HepG2 (cell line): ENCODE measurements at regions not wholly inside any gene's neighbourhood (a gene's known extent, or its start where the extent isn't known, plus 50 kb on each side); places are given as distances from the start of the nearest gene placed in this dataset.

Source experiments
- ATAC-seq: fragments of 200-7000 bp; cut with Tn5 transposase; 3 replicates; pipeline ENCODE4 v1.9.1; 2020; ENCODE audit warnings: mild to moderate bottlenecking, moderate library complexity
- BruUV-seq: library from RNA; stranded (reverse); fragments of 400-500 nt; replicated peaks from 2 replicates; lab custom pipeline; 2021; lab: Mats Ljungman, UMichigan
- CTCF ChIA-PET: fragments of 300-600 bp; formaldehyde crosslinking; extraction: SDS; loops from one replicate; lab custom pipeline; 2021; ENCODE audit warnings: low total read pairs, inconsistent platforms, low intra/inter-chr PET ratio; lab: Yijun Ruan, JAX
- POLR2A ChIA-PET: fragments of 350-600 bp; sonication (Branson Sonifier 250); formaldehyde crosslinking; loops from one replicate; lab custom pipeline; 2020; ENCODE audit warnings: antibody characterized with exemption, inconsistent platforms; lab: Yijun Ruan, JAX
- DNase-seq: peaks from one replicate; pipeline ENCODE4 v3.0.0-alpha.2; 2015; ENCODE audit warnings: low spot score
- FAIRE-seq: peaks from 3 replicates; lab custom pipeline; 2011; peaks lifted over from hg19 to GRCh38; lab: Jason Lieb, UNC
- H2AFZ ChIP-seq: one replicate; pipeline ENCODE4 v1.6.1; 2011; ENCODE audit warnings: low read length, inconsistent platforms
- H3K27ac ChIP-seq: fragments of 300-600 bp; 3 replicates; pipeline ENCODE4 v1.8.0; 2011; ENCODE audit warnings: mixed run types, mild to moderate bottlenecking, mixed read lengths, low read length, inconsistent platforms; ENCODE audit not compliant: insufficient read depth; ENCODE audit errors: extremely low read length
- H3K27me3 ChIP-seq, 2 experiments: fragments of 200-600 bp in 1 of 2; 2 replicates in 1 of 2; 3 replicates in 1 of 2; pipeline versions ENCODE4 v1.6.0 to v1.8.0; 2011; ENCODE audit warnings: low read length in 2 of 2, mild to moderate bottlenecking in 2 of 2, moderate library complexity in 2 of 2, inconsistent platforms in 1 of 2; ENCODE audit not compliant: insufficient read depth in 2 of 2, control insufficient read depth in 1 of 2
- H3K36me3 ChIP-seq, 2 experiments: fragments of 200-600 bp in 1 of 2; replicated peaks in 1 of 2; 2 replicates in 1 of 2; 3 replicates in 1 of 2; pipeline versions ENCODE4 v1.5.1 to v1.8.0; 2011; ENCODE audit warnings: low read length in 2 of 2, inconsistent platforms in 1 of 2; ENCODE audit not compliant: insufficient read depth in 2 of 2, control insufficient read depth in 1 of 2
- H3K4me1 ChIP-seq: 2 replicates; pipeline ENCODE4 v1.5.1; 2012; ENCODE audit warnings: low read length, inconsistent platforms; ENCODE audit not compliant: insufficient read depth
- H3K4me2 ChIP-seq: 2 replicates; pipeline ENCODE4 v1.6.0; 2011; ENCODE audit warnings: low read depth, low read length, inconsistent platforms
- H3K4me3 ChIP-seq, 3 experiments: fragments of 200-600 bp in 1 of 3; sonication (generic), shearing (Covaris generic) in 1 of 3; replicated peaks in 1 of 3; 2 replicates each; pipeline ENCODE4 v1.5.1; 2011 to 2016; ENCODE audit warnings: low read length in 3 of 3, inconsistent platforms in 2 of 3, low read depth in 2 of 3, mild to moderate bottlenecking in 2 of 3, control low read depth in 1 of 3, mixed read lengths in 1 of 3; ENCODE audit not compliant: insufficient read depth in 1 of 3
- H3K79me2 ChIP-seq: one replicate; pipeline ENCODE4 v1.6.1; 2011; ENCODE audit warnings: low read length, inconsistent platforms; ENCODE audit not compliant: insufficient read depth
- H3K9ac ChIP-seq: 2 replicates; pipeline ENCODE4 v1.6.0; 2011; ENCODE audit warnings: mild to moderate bottlenecking, low read depth, low read length, inconsistent platforms; ENCODE audit not compliant: insufficient read depth
- H3K9me3 ChIP-seq: 2 replicates; pipeline ENCODE4 v1.5.1; 2012; ENCODE audit warnings: mild to moderate bottlenecking, low read length
- H4K20me1 ChIP-seq: 2 replicates; pipeline ENCODE4 v1.6.0; 2011; ENCODE audit warnings: inconsistent platforms, mild to moderate bottlenecking, low read length, moderate library complexity; ENCODE audit not compliant: insufficient read depth
- ADNP ChIP-seq: sonication (generic); formaldehyde crosslinking; IDR thresholded peaks from 2 replicates; pipeline ENCODE4 v1.4.0; 2020; ENCODE audit warnings: missing genetic modification reagents
- AGO2 ChIP-seq: fragments of 200-400 bp; formaldehyde crosslinking; optimal IDR thresholded peaks from 2 replicates; pipeline ENCODE3; 2017; ENCODE audit warnings: mild to moderate bottlenecking, low read depth, low read length, moderate library complexity
- EHMT2 ChIP-seq: fragments of 200-600 bp; sonication (generic); IDR thresholded peaks from 2 replicates; pipeline ENCODE4 v1.7.0; 2017; ENCODE audit warnings: antibody characterized with exemption, low read depth, low read length, borderline replicate concordance
- HMGA1 ChIP-seq: sonication (generic); formaldehyde crosslinking; conservative IDR thresholded peaks from 2 replicates; pipeline ENCODE4 v1.4.0; 2020; ENCODE audit warnings: missing genetic modification reagents
- HOXA9 ChIP-seq: sonication (generic); formaldehyde crosslinking; IDR thresholded peaks from 2 replicates; pipeline ENCODE4 v1.8.1; 2022; ENCODE audit warnings: missing genetic modification reagents, mild to moderate bottlenecking, moderate library complexity, borderline replicate concordance
- PTBP1 ChIP-seq: fragments of 200-400 bp; formaldehyde crosslinking; IDR thresholded peaks from 2 replicates; pipeline ENCODE4 v1.6.1; 2018; ENCODE audit warnings: low read length, low read depth; ENCODE audit not compliant: poor library complexity, severe bottlenecking
- SNAPC2 ChIP-seq: sonication (generic); formaldehyde crosslinking; IDR thresholded peaks from 2 replicates; pipeline ENCODE4 v1.8.1; 2022; ENCODE audit warnings: mild to moderate bottlenecking, missing genetic modification reagents
- SP2 ChIP-seq: sonication (generic); formaldehyde crosslinking; IDR thresholded peaks from 2 replicates; pipeline ENCODE4 v1.5.1; 2020; ENCODE audit warnings: mild to moderate bottlenecking, missing genetic modification reagents
- SPEN ChIP-seq: sonication (generic); formaldehyde crosslinking; IDR thresholded peaks from 2 replicates; pipeline ENCODE4 v1.5.1; 2020; ENCODE audit warnings: low read depth, mild to moderate bottlenecking, missing genetic modification reagents
- ZNF232 ChIP-seq: sonication (generic); formaldehyde crosslinking; IDR thresholded peaks from 2 replicates; pipeline ENCODE4 v1.4.0; 2020; ENCODE audit warnings: missing genetic modification reagents, borderline replicate concordance
- ZNF350 ChIP-seq: sonication (generic); formaldehyde crosslinking; IDR thresholded peaks from 2 replicates; pipeline ENCODE4 v1.4.0; 2020; ENCODE audit warnings: mild to moderate bottlenecking, low read depth, missing genetic modification reagents, borderline replicate concordance
- ZNF441 ChIP-seq: sonication (generic); formaldehyde crosslinking; IDR thresholded peaks from 2 replicates; pipeline ENCODE4 v1.7.0; 2021; ENCODE audit warnings: missing genetic modification reagents, borderline replicate concordance
- ZNF7 ChIP-seq: IDR thresholded peaks from 2 replicates; pipeline ENCODE4 v1.6.1; 2016; ENCODE audit warnings: missing biosample characterization, missing genetic modification reagents
- ZSCAN25 ChIP-seq: sonication (generic); formaldehyde crosslinking; IDR thresholded peaks from 2 replicates; pipeline ENCODE4 v1.8.0; 2022; ENCODE audit warnings: mild to moderate bottlenecking, missing genetic modification reagents
- WGBS: methylation state at CpG from one replicate; pipeline ENCODE4 v1.1.6; 2017; ENCODE audit warnings: low lambda C conversion rate; 5-methylcytosine and 5-hydroxymethylcytosine counted together
- in situ Hi-C: cut with HindIII; loops from 2 replicates; pipeline ENCODE4 v1.10.0; 2017; ENCODE audit warnings: low pct_unique_long_range_greater_than_20kb; ENCODE audit not compliant: extremely low pct_ligation_motif_present
- intact Hi-C: fragments of 100-400 bp; cut with micrococcal nuclease; formaldehyde crosslinking; loops from one replicate; pipeline ENCODE4 v1.10.0; 2022; ENCODE audit not compliant: unreplicated experiment
- TF ChIP-seq, protein P1 (sequence below): sonication (generic); formaldehyde crosslinking; IDR thresholded peaks from 2 replicates; pipeline ENCODE4 v1.5.0; 2020; ENCODE audit warnings: missing genetic modification reagents

- ChIA-PET CTCF (no interaction called here), POLR2A (no interaction called here)
- ATAC-seq = no peak
- no peak overlapping the region for H3K27ac ChIP-seq
- H3K9ac ChIP-seq = no peak overlapping the region
- DNase-seq = no peak
- 7% methylated on average over 6 of the region's 13 CpGs for WGBS
- H3K9me3 ChIP-seq = no peaks in the 10 kb centered on the region
- H3K4me3 ChIP-seq = no peak overlapping the region
- in situ Hi-C loops = no loop called here
- TF ChIP-seq ZNF7 (no peak), SP2 (no peak), AGO2 (no peak), ADNP (CRISPR knock-in tag) (no peak), ZSCAN25 (CRISPR knock-in tag) (no peak), ZNF232 (no peak), HOXA9 (CRISPR knock-in tag) (no peak), EHMT2 (no peak), ZNF441 (CRISPR knock-in tag) (no peak), SNAPC2 (no peak), ZNF350 (CRISPR knock-in tag) (no peak), HMGA1 (CRISPR knock-in tag) (no peak), SPEN (CRISPR knock-in tag) (no peak), PTBP1 (no peak)
- TF ChIP-seq, protein P1, sequence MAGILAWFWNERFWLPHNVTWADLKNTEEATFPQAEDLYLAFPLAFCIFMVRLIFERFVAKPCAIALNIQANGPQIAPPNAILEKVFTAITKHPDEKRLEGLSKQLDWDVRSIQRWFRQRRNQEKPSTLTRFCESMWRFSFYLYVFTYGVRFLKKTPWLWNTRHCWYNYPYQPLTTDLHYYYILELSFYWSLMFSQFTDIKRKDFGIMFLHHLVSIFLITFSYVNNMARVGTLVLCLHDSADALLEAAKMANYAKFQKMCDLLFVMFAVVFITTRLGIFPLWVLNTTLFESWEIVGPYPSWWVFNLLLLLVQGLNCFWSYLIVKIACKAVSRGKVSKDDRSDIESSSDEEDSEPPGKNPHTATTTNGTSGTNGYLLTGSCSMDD = no peak
- no peaks in the 10 kb centered on the region for H3K36me3 ChIP-seq
- intact Hi-C loops = no loop called here
- BruUV-seq = no TSS peak
- no peaks in the 10 kb centered on the region for H3K4me1 ChIP-seq
- FAIRE-seq = no peak
- no peak overlapping the region for H3K4me2 ChIP-seq
- no peaks in the 10 kb centered on the region for H3K79me2 ChIP-seq
- no peaks in the 10 kb centered on the region for H4K20me1 ChIP-seq
- H2AFZ ChIP-seq = no peak overlapping the region
- H3K27me3 ChIP-seq = peaks cover 7 to 38% of the 10 kb centered on the region in 2 experiments; a peak in 4 of 5 replicates
These were observed 325.7 kb downstream of the ADGRD1 start for GRCh38 chr12:131279281-131279921.
